Hepatic stellate cell (primary cell): ENCODE measurements at regions not wholly inside any gene's neighbourhood (a gene's known extent, or its start where the extent isn't known, plus 50 kb on each side); places are given as distances from the start of the nearest gene placed in this dataset.
"Not testable (repeated sequence)": the region's sequence is repeated elsewhere in the genome, so short reads cannot be mapped to it uniquely, and the experiment has no call there.

Experiments used
- DNase-seq: peaks from one replicate; pipeline ENCODE4 v3.0.0; 2011; ENCODE audit warnings: low spot score

DNA sequence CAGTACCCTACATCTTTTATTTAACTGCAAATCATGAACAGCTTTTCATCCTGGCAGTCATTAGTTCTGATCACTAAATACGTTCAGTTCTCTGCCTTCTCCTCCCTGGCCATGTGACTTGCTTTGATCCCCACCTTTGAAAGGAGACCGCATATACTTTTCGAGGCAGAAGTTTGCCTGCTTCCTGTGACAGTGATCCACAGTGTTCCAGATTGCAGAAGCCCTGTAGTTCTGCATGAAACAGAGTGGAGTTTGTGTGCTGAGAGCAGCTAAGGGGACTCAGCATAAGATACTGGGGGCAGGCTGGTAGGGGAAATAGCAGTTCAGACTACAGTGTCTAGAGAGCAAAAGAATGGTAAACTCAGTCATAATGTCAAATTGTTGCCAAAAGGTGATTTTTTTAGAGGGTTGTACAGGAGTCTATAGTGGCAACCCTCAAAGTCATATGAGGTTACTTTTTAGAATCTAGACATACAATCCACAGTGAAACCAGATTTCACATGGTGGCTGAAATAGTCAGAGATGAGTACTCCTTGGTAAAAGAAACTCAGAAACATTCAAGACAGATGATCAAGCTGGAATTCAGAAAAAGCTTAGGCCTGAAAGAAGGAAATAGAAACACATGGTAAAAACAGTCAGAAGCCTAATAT, 1800.4 kb upstream of the CELF4 start:
- no peak for DNase-seq

DNA sequence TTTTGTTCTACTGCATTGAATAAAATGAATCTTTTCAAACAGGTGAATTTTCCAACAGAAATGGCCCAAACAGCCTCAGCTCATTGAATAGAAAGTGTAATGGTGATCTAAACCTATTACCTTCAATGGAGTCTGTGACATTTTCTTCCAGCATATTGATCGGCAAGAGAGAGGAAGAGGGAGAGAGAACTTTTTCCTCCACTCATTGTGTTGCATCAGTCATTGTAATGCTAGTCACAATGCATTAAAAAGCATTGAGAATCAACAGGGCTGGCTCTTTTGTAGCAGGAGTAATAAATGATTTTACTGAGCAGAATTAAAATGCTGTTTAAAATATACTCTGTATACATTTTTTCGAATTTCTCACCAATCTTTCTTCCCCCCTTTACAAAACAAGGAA, 1794.5 kb upstream of the CELF4 start:
- no peak for DNase-seq

- no peak for DNase-seq
These were observed 1794.0 kb upstream of the CELF4 start for GRCh38 chr18:39359636-39360035.

- DNase-seq: no peak
These were observed 1785.3 kb upstream of the CELF4 start for GRCh38 chr18:39350945-39351344.

DNA sequence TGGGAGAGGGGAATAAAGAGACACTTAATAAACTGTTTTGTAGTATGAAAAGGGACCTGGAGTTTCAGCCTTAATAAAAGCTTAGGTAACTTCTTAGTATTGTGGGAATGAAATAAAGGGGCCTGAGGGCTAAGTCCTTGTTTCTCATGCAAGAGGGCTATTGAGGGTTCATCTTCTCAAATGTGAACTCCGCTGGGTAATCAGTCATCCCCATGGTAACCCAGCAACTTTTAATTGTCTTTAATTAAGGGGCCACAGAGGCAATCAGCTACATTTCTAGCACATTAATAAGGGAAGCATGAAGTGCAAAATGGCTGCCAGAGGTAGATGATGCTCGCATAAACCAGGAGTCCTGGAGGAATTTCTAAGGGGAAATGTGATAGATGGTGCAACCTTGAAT, 1784.2 kb upstream of the CELF4 start:
- DNase-seq: no peak

- no peak for DNase-seq
These were observed 1783.2 kb upstream of the CELF4 start for GRCh38 chr18:39348757-39349156.

GRCh38 chr18:39347701-39348100, 1782.1 kb upstream of the CELF4 start:
- no peak for DNase-seq

DNA sequence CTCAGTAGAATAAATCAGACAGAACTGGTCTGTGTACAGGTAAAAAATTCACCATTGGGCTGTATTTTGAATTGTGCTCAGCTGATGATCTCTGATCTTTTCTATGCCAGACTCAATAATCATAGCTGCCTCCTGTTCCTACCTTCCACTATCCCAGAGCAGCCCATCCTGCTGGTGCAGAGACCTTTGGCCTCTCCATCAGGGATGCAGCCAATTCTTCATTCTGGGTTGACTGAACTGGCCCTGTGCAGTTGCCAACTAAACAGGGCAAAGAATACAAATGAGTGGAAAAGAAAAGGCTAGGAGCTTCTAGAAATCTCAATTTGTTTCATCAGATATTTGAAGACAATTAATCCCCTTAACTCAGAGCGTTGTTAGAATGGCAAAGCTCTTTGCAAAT, 1781.3 kb upstream of the CELF4 start:
- DNase-seq: no peak

- no peak for DNase-seq
These were observed 1779.7 kb upstream of the CELF4 start for GRCh38 chr18:39345321-39345720.

GRCh38 chr18:39344487-39344886, 1778.9 kb upstream of the CELF4 start:
- DNase-seq: no peak

- DNase-seq: no peak
These were observed 1775.5 kb upstream of the CELF4 start for GRCh38 chr18:39341129-39341528.

GRCh38 chr18:39340418-39340817, 1774.8 kb upstream of the CELF4 start:
- no peak for DNase-seq

- DNase-seq: no peak
These were observed 1764.1 kb upstream of the CELF4 start for GRCh38 chr18:39329496-39330275.

DNA sequence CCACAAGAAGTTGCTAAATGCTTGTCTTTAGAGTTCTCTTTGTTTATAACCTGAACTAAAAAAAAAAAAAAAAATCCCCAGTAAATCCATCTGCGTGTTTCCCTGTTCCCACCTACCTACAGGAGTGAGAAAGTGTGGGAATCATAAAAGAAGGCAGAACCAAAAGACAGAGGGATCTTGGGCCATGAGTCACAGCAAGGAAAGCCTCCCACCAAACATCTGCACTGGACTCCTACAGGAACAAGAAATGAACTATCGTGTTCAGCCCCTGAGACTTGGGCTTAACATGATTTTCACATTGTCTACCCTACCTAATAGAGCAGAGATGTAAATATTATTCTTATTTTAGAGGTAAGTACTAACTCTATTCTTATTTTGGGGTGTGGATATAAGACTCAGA, 1761.2 kb upstream of the CELF4 start:
- no peak for DNase-seq

- no peak for DNase-seq
These were observed 1760.4 kb upstream of the CELF4 start for GRCh38 chr18:39325973-39326372.

GRCh38 chr18:39319141-39319540, 1753.5 kb upstream of the CELF4 start:
- no peak for DNase-seq

DNA sequence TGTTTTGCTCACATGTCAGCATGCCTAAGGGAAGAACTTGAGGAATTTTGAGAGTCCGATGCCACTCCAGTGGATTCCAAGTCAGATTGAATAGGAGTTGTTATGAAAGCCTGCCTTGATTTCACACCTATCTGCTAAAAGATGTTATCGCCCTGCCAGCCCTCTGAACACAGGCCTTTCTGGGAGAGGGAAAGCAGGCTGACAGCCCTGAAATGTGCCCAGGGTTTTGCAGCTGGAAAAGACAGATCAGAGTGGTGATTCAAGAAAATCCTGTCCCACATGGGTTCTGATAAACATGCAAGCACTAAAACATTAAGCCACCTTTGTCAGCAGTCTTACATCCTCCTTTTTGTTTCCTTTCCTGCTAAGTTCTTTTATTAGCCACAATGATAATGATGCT, 1752.9 kb upstream of the CELF4 start:
- no peak for DNase-seq

DNA sequence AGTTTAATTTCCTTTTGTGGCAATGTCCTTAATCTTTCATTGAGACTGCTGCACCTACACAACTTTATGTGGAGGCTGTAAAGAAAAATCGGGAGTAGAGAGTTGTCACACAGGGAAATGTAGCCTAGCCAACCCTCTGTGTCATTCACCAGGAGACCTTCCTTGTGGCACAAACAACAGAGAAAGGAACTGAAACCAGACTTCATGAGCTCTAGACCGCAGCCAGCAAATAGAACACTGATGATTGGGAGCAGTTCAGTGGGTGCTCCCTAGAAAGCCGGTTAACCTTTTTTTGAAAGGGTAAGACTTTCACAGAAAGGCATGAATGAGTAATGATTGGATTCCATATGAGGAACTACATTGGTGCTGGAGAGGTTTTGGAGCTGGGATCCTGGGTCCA, 1752.4 kb upstream of the CELF4 start:
- no peak for DNase-seq

- no peak for DNase-seq
These were observed 1749.0 kb upstream of the CELF4 start for GRCh38 chr18:39314595-39314994.

DNA sequence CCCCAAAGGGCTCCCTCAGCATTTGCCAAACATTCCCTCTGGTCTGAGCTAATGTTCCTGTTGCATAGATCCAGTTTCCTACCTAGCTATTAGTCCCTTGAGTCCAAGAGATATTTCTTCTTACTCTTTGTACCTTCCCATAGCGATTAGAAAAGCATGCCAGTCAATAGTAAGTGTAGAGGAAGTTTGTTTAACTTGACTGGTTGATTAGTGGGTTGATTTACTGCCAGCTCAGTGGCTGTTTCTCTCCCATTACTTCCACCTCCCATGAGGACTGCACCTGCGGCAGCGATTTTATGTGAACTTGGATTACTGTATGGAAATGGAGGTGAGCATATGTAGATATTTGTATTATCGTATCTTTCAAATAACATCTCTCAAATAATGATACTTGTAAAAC, 1748.4 kb upstream of the CELF4 start:
- DNase-seq: no peak

GRCh38 chr18:39311111-39311712, 1745.6 kb upstream of the CELF4 start:
- no peak for DNase-seq

- not testable (repeated sequence) for DNase-seq
These were observed 1743.4 kb upstream of the CELF4 start for GRCh38 chr18:39308931-39309521.

GRCh38 chr18:39305766-39306165, 1740.2 kb upstream of the CELF4 start:
- DNase-seq: no peak
